ENCODE measurements at regions not wholly inside any gene's neighbourhood (a gene's known extent, or its start where the extent isn't known, plus 50 kb on each side); places are given as distances from the start of the nearest gene placed in this dataset.

DNA sequence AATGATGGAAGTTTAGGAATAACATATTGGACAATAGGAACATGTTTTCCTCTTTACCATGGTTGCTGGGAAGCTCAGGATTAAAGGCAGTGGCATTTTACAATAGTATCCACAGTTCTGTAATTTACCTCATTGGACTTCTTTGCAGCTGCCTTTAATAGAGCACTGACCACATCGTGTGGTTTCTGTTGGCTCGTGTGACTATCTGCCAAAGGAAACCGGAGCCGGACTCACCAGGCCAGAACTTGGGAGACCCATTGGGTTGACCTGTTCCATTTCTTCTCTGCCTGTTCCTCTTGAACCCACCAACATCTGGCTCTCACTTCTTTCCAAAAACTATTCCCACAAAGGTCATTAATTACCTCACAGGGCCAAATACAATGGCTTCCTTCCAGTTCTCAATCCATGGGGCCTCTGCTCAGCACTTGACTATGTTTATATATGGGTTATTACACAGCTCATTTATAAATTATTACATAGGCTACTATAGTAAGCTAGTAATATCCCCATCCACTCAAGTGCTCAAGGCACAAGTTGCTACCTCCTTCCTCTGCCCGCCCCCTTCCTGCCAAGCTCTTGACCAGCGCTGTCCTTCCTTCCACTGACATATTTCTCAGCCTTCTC, 121.5 kb upstream of the VASH1 start:
- TF ChIP-seq, protein P1, sequence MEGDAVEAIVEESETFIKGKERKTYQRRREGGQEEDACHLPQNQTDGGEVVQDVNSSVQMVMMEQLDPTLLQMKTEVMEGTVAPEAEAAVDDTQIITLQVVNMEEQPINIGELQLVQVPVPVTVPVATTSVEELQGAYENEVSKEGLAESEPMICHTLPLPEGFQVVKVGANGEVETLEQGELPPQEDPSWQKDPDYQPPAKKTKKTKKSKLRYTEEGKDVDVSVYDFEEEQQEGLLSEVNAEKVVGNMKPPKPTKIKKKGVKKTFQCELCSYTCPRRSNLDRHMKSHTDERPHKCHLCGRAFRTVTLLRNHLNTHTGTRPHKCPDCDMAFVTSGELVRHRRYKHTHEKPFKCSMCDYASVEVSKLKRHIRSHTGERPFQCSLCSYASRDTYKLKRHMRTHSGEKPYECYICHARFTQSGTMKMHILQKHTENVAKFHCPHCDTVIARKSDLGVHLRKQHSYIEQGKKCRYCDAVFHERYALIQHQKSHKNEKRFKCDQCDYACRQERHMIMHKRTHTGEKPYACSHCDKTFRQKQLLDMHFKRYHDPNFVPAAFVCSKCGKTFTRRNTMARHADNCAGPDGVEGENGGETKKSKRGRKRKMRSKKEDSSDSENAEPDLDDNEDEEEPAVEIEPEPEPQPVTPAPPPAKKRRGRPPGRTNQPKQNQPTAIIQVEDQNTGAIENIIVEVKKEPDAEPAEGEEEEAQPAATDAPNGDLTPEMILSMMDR (IDR thresholded peaks at IDR 0.05; ENCODE audit: low read length): no peak
- TF ChIP-seq EZH2 (optimal IDR thresholded peaks at IDR 0.05; ENCODE audit: low read depth, low read length): no peak

All from MM.1S (cell line).